ENCODE measurements at regions not wholly inside any gene's neighbourhood (a gene's known extent, or its start where the extent isn't known, plus 50 kb on each side); places are given as distances from the start of the nearest gene placed in this dataset.

DNA sequence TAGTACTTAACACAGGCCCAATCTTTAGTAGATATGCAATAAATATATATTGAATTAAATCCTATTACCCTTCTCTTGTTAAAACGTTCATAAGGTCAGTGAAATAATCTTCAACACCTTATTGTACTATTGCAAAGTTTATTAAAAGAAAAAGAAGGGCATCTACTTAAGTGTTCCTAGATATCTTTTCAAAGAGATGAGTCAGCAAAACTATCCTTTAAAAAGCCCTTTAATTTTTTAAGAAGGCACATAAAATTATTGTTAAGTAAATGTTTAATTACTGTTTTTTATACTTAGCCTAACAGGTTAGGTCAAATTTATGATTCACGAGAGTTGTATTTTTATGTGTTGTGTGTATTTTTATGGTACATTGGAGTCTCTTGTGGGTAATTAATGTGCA is 77.3 kb upstream of the PPP1R2C start:
- TF ChIP-seq, protein P1, sequence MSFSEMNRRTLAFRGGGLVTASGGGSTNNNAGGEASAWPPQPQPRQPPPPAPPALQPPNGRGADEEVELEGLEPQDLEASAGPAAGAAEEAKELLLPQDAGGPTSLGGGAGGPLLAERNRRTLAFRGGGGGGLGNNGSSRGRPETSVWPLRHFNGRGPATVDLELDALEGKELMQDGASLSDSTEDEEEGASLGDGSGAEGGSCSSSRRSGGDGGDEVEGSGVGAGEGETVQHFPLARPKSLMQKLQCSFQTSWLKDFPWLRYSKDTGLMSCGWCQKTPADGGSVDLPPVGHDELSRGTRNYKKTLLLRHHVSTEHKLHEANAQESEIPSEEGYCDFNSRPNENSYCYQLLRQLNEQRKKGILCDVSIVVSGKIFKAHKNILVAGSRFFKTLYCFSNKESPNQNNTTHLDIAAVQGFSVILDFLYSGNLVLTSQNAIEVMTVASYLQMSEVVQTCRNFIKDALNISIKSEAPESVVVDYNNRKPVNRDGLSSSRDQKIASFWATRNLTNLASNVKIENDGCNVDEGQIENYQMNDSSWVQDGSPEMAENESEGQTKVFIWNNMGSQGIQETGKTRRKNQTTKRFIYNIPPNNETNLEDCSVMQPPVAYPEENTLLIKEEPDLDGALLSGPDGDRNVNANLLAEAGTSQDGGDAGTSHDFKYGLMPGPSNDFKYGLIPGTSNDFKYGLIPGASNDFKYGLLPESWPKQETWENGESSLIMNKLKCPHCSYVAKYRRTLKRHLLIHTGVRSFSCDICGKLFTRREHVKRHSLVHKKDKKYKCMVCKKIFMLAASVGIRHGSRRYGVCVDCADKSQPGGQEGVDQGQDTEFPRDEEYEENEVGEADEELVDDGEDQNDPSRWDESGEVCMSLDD (tag by site-specific recombination; IDR thresholded peaks at IDR 0.05) = no peak
- CTCF ChIA-PET = no interaction called here
- POLR2A ChIA-PET = no interaction called here

DNA sequence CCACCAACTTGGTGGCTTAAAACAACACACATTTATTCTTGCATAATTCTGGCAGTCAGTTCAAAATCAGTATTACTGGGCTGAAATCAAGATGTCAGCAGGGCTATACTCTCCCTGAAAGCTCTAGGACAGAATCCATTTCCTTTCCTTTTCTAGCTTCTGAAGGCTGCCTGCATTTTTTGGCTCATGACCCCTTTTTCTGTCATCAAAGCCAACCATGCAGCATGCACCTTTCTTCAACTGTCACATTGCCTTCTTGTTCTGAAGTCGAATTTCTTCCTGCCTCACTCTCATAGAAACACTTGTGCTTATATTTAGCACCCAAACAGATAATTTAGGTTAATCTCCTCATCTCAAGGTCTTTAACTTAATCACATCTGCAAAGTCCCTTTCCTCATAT is 79.8 kb upstream of the PPP1R2C start:
- H3K27ac ChIP-seq (ENCODE audit: extremely low read depth, low read depth, low read length) = no peak overlapping the region
- CTCF ChIA-PET = no interaction called here
- no peaks in the 10 kb centered on the region for H3K4me1 ChIP-seq (ENCODE audit: control insufficient read depth, insufficient read depth, low read length)
- no peak overlapping the region for H3K4me3 ChIP-seq (ENCODE audit: low read depth, low read length)
- no peaks in the 10 kb centered on the region for H3K9me3 ChIP-seq (ENCODE audit: control insufficient read depth, insufficient read depth, low read depth, low read length)
- no peak for TF ChIP-seq KLF8 (tag by site-specific recombination; IDR thresholded peaks at IDR 0.05)
- TF ChIP-seq ZNF324 (tag by site-specific recombination; IDR thresholded peaks at IDR 0.05) = no peak
- no peak for TF ChIP-seq ZNF24 (tag by site-specific recombination; IDR thresholded peaks at IDR 0.05)
- no peak for TF ChIP-seq ZNF114 (tag by site-specific recombination; IDR thresholded peaks at IDR 0.05)
- TF ChIP-seq ZNF202 (tag by site-specific recombination; IDR thresholded peaks at IDR 0.05; ENCODE audit: borderline replicate concordance) = no peak
- TF ChIP-seq, protein P2, sequence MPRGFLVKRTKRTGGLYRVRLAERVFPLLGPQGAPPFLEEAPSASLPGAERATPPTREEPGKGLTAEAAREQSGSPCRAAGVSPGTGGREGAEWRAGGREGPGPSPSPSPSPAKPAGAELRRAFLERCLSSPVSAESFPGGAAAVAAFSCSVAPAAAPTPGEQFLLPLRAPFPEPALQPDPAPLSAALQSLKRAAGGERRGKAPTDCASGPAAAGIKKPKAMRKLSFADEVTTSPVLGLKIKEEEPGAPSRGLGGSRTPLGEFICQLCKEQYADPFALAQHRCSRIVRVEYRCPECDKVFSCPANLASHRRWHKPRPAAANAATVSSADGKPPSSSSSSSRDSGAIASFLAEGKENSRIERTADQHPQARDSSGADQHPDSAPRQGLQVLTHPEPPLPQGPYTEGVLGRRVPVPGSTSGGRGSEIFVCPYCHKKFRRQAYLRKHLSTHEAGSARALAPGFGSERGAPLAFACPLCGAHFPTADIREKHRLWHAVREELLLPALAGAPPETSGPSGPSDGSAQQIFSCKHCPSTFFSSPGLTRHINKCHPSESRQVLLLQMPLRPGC (tag by site-specific recombination; IDR thresholded peaks at IDR 0.05) = no peak
- TF ChIP-seq ZIC2 (tag by site-specific recombination; IDR thresholded peaks at IDR 0.05) = no peak
- TF ChIP-seq ZFP37 (tag by site-specific recombination; IDR thresholded peaks at IDR 0.05) = no peak
- no peak for TF ChIP-seq ZNF654 (tag by site-specific recombination; IDR thresholded peaks at IDR 0.05; ENCODE audit: low read depth)
- no peak for TF ChIP-seq ZNF670 (tag by site-specific recombination; IDR thresholded peaks at IDR 0.05; ENCODE audit: low read depth)
- no peak for TF ChIP-seq ZSCAN30 (tag by site-specific recombination; IDR thresholded peaks at IDR 0.05)
- TF ChIP-seq TRIM28 (IDR thresholded peaks at IDR 0.05; ENCODE audit: borderline replicate concordance, low read length) = no peak
- no peak for TF ChIP-seq KLF9 (tag by site-specific recombination; IDR thresholded peaks at IDR 0.05; ENCODE audit: low read depth)
- no peaks in the 10 kb centered on the region for H3K36me3 ChIP-seq (ENCODE audit: control insufficient read depth in 2 of 2, insufficient read depth in 1 of 2, low read length in 2 of 2)
- POLR2A ChIA-PET = no interaction called here

More for the DNA sequence above, 77.3 kb upstream of the PPP1R2C start:
- Histone ChIP-seq H3K9me3 (ENCODE audit: control insufficient read depth, insufficient read depth, low read depth, low read length) (no peaks in the 10 kb centered on the region), H3K4me1 (ENCODE audit: control insufficient read depth, insufficient read depth, low read length) (no peaks in the 10 kb centered on the region), H3K27ac (ENCODE audit: extremely low read depth, low read depth, low read length) (no peak overlapping the region), H3K36me3 (ENCODE audit: control insufficient read depth in 2 of 2, insufficient read depth in 1 of 2, low read length in 2 of 2) (no peaks in the 10 kb centered on the region), H3K4me3 (ENCODE audit: low read depth, low read length) (no peak overlapping the region)

DNA sequence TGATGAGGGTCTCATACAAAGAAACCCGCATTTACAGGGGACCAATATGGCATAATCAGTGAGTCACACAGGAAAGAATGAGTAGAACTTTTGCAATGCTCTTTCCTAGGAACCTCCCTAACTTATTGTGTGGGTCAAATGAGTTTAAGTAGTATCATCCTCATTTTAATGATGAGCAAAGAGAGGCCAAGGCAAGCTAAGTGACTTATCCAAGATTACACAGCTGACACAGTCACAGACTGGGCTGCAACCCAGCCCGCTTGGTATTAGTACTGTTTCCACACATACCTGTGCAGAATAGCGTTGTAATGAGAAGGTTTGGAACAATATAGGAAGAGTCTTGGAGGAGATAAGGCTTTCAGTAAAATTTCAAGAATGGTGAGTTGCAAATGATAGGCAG is 91.0 kb upstream of the PPP1R2C start:
- POLR2A ChIA-PET = no interaction called here
- Histone ChIP-seq H3K9me3 (ENCODE audit: control insufficient read depth, insufficient read depth, low read depth, low read length) (no peaks in the 10 kb centered on the region; the same call in 1 of the 2 replicates), H3K27ac (ENCODE audit: extremely low read depth, low read depth, low read length) (no peak overlapping the region), H3K4me3 (ENCODE audit: low read depth, low read length) (no peak overlapping the region), H3K4me1 (ENCODE audit: control insufficient read depth, insufficient read depth, low read length) (no peaks in the 10 kb centered on the region), H3K36me3 (ENCODE audit: control insufficient read depth in 2 of 2, insufficient read depth in 1 of 2, low read length in 2 of 2) (no peaks in the 10 kb centered on the region)
- TF ChIP-seq ZBTB8A (tag by site-specific recombination; IDR thresholded peaks at IDR 0.05) (no peak), ZNF223 (tag by site-specific recombination; IDR thresholded peaks at IDR 0.05) (no peak), ZNF837 (tag by site-specific recombination; IDR thresholded peaks at IDR 0.05) (no peak), WT1 (tag by site-specific recombination; IDR thresholded peaks at IDR 0.05) (no peak), KLF7 (tag by site-specific recombination; IDR thresholded peaks at IDR 0.05; ENCODE audit: borderline replicate concordance) (no peak), ZNF366 (tag by site-specific recombination; conservative IDR thresholded peaks at IDR 0.05) (no peak), ZNF707 (tag by site-specific recombination; IDR thresholded peaks at IDR 0.05) (no peak)
- TF ChIP-seq, protein P3, sequence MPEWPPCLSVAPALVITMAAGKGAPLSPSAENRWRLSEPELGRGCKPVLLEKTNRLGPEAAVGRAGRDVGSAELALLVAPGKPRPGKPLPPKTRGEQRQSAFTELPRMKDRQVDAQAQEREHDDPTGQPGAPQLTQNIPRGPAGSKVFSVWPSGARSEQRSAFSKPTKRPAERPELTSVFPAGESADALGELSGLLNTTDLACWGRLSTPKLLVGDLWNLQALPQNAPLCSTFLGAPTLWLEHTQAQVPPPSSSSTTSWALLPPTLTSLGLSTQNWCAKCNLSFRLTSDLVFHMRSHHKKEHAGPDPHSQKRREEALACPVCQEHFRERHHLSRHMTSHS (tag by site-specific recombination; IDR thresholded peaks at IDR 0.05) = no peak
- TF ChIP-seq, protein P4, sequence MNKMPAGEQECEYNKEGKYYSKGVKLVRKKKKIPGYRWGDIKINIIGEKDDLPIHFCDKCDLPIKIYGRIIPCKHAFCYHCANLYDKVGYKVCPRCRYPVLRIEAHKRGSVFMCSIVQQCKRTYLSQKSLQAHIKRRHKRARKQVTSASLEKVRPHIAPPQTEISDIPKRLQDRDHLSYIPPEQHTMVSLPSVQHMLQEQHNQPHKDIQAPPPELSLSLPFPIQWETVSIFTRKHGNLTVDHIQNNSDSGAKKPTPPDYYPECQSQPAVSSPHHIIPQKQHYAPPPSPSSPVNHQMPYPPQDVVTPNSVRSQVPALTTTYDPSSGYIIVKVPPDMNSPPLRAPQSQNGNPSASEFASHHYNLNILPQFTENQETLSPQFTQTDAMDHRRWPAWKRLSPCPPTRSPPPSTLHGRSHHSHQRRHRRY (tag by site-specific recombination; IDR thresholded peaks at IDR 0.05) = no peak
- CTCF ChIA-PET = no interaction called here
